Renal pelvis (tissue), 1 donor: ENCODE measurements at regions not wholly inside any gene's neighbourhood (a gene's known extent, or its start where the extent isn't known, plus 50 kb on each side); places are given as distances from the start of the nearest gene placed in this dataset.

Source experiments
- DNase-seq: peaks from one replicate; pipeline ENCODE4 v3.0.0-alpha.2; 2013

DNA sequence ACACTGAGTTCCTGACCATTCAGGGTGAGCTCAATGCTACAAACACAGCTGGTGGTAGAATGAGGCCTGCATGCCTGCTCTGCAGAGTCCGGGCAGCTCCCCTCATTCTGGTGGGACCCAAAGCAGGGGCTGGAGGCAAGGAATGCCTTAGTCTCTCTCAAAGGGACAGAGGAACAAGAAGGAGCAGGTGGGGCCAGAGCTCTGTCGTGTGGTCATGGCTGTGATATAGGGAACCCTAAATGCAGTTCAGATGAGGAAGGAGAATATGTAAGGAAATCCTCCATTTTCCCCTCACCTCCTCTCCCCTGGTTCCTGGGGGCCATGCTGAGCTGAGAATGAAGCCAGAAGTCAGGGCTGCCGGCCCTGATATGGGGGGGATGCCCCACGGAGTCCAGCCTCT, 334.3 kb downstream of the CYP26B1 start:
- DNase-seq: no peak

DNA sequence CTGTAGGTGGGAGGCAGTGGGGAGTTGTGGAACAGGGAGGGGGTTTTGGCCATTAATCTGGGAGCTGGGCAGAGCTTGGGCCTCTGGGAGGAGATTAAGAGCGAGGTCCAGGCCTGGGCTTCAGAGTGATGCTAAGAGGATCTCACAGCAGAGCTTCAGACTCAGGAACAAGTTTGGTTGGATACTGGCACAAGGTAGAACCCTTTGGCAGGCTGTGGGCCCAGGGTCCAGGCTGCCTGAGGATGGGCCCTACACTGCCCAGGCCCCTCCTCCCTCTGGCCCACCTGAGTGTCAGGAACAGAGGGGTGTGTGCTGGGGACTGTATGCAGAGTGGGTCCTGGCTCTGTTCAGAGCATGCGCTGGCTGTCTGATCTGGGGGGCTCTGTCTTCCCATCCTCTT, 334.9 kb downstream of the CYP26B1 start:
- DNase-seq: no peak

GRCh38 chr2:71811726-71812125, 335.9 kb downstream of the CYP26B1 start:
- DNase-seq: no peak

- no peak for DNase-seq
Measured at GRCh38 chr2:71811157-71811556, 336.5 kb downstream of the CYP26B1 start.

- peak; percentile 62 for DNase-seq
Measured at GRCh38 chr2:71807581-71808451, 339.8 kb downstream of the CYP26B1 start.

DNA sequence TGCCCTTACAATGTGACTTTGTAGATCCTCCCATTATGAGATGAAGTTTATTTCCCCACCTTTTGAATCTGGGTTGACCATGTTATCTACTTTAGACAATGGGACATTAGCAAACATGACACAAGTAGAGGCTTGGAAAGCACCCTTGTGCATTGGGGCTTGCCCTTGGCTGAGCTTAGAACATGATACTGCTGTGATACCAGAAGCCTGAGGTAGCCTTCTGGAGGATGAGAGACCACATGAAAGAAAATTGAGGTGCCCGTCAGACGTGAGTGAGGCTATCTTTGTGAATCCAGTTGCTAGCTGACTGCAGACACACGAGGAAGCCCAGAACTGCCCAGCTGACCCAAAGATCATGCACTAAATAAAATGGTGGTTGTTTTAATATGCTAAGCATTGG, 341.2 kb downstream of the CYP26B1 start:
- DNase-seq: no peak

- DNase-seq: no peak
Measured at GRCh38 chr2:71804281-71804751, 343.3 kb downstream of the CYP26B1 start.

GRCh38 chr2:71803398-71803797, 344.3 kb downstream of the CYP26B1 start:
- no peak for DNase-seq

DNA sequence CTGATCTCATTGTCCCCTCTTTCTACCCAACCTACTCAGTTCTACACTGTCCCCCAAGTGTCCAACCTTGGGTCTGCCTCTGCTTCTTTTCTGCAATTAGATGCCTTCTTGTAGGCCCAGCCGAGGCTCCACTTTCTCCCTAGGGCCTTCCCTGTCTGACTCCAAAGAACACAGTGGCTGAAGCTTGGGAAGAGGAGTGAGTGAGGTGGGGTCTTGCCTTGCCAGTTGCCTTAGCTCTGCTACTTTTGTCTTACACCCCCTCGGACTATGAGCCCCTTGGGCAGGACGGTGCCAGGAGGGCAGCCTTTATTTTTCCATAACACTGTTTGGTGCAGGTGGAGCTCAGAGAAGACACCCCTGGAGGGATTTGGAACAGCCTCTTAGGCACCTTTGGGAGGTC, 345.1 kb downstream of the CYP26B1 start:
- no peak for DNase-seq

DNA sequence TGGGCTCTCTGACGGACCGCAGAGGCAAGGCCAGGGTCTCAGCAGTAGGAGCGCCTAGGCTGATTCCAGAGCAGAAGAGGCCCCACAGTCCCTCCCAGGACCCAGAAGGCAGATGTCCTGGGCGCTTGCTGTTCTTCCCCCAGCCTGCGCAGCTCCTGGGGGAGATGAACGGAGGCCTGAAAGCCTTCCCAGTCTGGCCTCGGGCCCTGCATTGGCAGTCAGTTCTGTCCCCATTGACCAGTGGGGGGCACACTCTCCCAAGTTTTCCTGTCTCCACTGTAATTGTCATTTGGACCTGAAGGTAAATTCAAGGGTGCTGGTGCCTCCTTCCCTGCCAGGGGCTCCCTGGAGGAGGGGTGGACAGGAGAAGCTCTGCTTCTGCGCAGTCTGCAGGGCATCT, 345.7 kb downstream of the CYP26B1 start:
- no peak for DNase-seq

GRCh38 chr2:71801556-71801955, 346.1 kb downstream of the CYP26B1 start:
- no peak for DNase-seq

- no peak for DNase-seq
Measured at GRCh38 chr2:71800851-71801250, 346.8 kb downstream of the CYP26B1 start.

GRCh38 chr2:71800106-71800809, 346.9 kb downstream of the DYSF start:
- no peak for DNase-seq

DNA sequence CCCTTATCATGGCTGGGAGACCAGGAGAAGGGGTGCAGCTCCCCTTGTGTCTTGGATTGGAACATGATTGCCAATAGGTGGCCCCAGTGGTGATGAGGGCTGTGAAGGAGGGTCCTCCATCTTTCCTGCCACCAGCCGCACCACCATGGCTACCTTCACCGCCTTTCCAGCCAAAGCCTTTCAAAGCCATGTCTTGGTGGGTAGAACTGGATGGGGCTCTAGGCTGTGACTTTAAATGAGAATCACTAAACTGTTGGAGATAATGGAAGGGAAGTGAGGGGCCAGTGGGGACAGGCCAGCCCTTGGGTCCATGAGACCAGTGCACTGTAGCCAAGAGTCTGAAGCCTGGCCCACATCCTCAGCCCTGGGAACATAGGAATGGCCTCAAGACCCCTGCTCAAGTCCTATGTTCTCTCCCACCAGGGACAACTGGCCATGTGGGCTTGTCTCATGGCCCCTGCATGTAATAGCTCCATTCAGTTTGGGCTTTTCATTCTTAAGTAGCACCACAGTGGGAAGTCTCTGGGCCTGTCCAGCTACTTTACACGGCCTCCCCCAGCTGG, 345.7 kb downstream of the DYSF start:
- DNase-seq: no peak

DNA sequence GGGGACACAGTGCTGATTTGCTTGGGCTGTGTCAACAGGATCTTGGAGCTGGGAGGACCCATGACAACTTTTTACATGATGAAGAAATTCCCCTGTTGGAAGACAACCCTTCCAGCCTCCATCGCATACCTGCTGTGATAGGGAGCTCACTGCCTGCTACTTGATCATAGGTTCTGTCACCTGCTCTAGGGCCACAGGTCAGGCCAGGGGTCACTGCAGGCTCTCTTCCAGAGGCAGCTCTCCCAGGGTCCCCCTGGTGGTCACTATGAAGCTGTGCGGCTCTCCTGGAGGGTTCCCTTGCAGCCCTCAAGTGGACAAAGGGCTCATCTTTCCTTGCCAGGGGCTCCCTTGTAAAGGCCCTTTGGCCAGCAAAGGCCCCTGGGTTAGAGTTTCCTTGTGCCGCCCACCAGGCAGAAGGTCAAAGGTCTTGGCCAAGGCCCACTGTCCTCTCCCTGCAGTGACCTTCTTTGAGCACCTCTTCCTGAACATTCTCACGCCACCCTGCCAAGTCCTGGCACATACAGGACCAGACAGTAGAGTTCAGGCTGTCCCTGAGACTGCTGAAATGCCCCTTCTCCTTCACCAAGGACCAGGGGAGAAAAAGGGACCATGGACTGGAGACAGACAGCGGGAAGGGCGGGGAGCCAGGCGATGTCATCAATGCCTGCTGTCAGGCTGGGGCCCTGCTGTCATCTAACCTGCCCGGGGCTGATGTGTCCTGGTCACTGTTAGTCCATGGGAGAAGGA, 345.1 kb downstream of the DYSF start:
- DNase-seq: no peak

DNA sequence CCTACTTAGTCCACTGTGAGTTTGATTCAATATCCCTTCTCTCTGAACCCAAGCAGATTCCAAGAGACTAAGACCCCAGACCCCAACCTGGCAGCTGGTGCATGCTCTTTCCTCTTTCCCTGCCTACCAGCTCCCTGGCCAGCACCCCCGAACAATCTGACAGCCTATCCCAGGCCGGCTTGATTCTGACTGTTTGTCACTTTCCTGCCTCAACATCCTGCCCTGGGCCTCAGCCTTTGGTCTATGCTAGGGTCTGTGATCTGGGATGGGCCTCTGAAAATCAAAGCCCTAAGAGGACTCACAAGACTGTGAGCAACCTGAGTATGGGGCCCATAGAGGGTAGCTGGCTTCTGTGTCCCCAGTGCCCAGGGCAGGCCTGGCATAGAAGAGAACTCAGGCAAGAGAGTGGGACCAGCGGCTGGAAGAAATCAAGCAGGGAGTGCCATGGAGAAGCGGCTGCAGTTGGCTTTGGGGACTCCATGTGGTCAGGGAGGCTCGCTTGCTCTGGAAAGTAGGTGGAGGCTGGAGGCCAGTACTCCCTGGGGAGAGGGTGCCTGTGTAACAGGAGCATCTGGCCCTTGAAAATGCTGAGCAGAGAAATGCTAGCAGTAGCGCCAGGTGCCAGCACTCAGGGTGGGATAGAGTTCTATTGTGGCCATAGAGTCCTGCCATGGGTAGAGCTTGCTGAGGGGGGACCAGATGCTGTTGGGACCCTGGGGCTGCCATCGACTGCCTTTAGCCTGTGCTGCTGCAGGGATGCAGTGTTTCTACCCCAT, 343.9 kb downstream of the DYSF start:
- DNase-seq: no peak

DNA sequence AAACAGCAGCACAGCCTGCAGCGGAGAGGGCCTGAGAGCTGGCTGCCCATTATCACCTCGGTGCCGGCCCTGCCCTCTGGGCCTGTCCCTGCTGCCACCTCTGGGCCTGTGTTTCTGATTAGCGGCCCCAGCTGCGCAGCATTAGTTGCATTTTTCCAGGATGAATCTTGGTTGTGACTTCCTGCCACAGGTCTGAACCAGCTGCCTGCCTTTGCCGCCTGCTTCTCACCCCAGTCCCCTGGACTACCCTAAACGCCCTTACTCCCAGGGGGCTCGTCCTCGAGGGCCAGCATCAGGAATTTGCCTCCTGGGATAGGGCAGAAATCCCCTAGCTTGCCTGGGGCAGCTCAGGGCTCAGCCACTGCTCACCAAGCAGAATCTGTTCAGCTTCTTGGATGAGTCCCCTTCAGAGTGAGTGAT, 342.8 kb downstream of the DYSF start:
- DNase-seq: no peak

- no peak for DNase-seq
Measured at GRCh38 chr2:71795486-71795885, 342.1 kb downstream of the DYSF start.

- no peak for DNase-seq
Measured at GRCh38 chr2:71794611-71795010, 341.2 kb downstream of the DYSF start.

DNA sequence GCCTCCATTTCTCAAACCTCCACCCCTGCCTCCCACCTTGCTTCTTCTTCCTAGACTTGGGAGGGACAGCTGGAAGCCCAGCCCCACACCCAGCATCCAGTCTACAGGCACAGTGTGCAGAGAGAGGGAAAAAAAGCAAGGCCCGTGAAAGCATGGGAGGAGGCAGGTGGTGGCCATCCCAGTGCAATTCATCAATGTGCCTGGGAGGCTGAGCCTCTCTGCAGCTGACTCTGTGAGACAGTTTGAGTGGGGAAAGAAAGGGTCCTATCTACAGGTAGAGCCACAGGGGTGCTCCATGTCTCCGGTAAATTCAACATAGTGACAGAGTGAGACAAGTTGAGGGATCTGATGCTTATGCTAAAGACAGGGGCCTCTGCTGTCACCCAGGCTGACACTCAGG, 340.6 kb downstream of the DYSF start:
- DNase-seq: no peak
